ENCODE measurements at regions not wholly inside any gene's neighbourhood (a gene's known extent, or its start where the extent isn't known, plus 50 kb on each side); places are given as distances from the start of the nearest gene placed in this dataset.

GRCh38 chr2:234394450-234394849, 102.4 kb downstream of the ARL4C start (continued):
- TF ChIP-seq ZNF253 (CRISPR knock-in tag; IDR thresholded peaks at IDR 0.05; ENCODE audit: borderline replicate concordance), result no peak
- TF ChIP-seq SUZ12 (IDR thresholded peaks at IDR 0.05; ENCODE audit: low read depth, low read length), result no peak
- no peak for TF ChIP-seq MTERF4 (CRISPR knock-in tag; IDR thresholded peaks at IDR 0.05)
- no peak for TF ChIP-seq NBN (conservative IDR thresholded peaks at IDR 0.05)
- no peak for TF ChIP-seq ZNF256 (CRISPR knock-in tag; conservative IDR thresholded peaks at IDR 0.05)
- TF ChIP-seq ZNF75D (CRISPR knock-in tag; IDR thresholded peaks at IDR 0.05; ENCODE audit: borderline replicate concordance), result no peak

- no peak overlapping the region for H3K27ac ChIP-seq (ENCODE audit: extremely low read length, insufficient read depth, low read length)
Measured at GRCh38 chr2:234393354-234393753, 103.5 kb downstream of the ARL4C start.

More at GRCh38 chr2:234393354-234393753, 103.5 kb downstream of the ARL4C start:
- no peak overlapping the region for H3K4me2 ChIP-seq (ENCODE audit: low read depth, low read length)
- ChIA-PET CTCF (ENCODE audit: low intra/inter-chr PET ratio, low total read pairs) (no interaction called here), POLR2A (no interaction called here)
- no peak overlapping the region for H3K9ac ChIP-seq (ENCODE audit: insufficient read depth, low read depth, low read length)
- BruUV-seq (replicated peaks), result no TSS peak
- H3K4me3 ChIP-seq (replicated peaks in 1 of 3; ENCODE audit: insufficient read depth in 1 of 3, low read depth in 2 of 3, low read length in 3 of 3), result no peak overlapping the region
- no peaks in the 10 kb centered on the region for H3K4me1 ChIP-seq (ENCODE audit: insufficient read depth, low read length)
- DNase-seq (ENCODE audit: low spot score), result no peak
- WGBS (ENCODE audit: low lambda C conversion rate), result 8% methylated on average over 3 of the region's 3 CpGs
- no peaks in the 10 kb centered on the region for H4K20me1 ChIP-seq (ENCODE audit: insufficient read depth, low read length)
- H3K36me3 ChIP-seq (replicated peaks in 1 of 2; ENCODE audit: control insufficient read depth in 1 of 2, insufficient read depth in 2 of 2, low read length in 2 of 2), result no peaks in the 10 kb centered on the region
- intact Hi-C loops (cut with micrococcal nuclease; ENCODE audit: unreplicated experiment), result no loop called here
- ATAC-seq, result no peak
- H3K9me3 ChIP-seq (ENCODE audit: low read length), result no peaks in the 10 kb centered on the region
- H3K79me2 ChIP-seq (ENCODE audit: insufficient read depth, low read length), result no peaks in the 10 kb centered on the region
- in situ Hi-C loops (cut with HindIII; ENCODE audit: extremely low pct_ligation_motif_present, low pct_unique_long_range_greater_than_20kb), result no loop called here
- H2AFZ ChIP-seq (ENCODE audit: low read length), result no peak overlapping the region
- no peak for TF ChIP-seq ZNF468 (CRISPR knock-in tag; IDR thresholded peaks at IDR 0.05)
- no peak for TF ChIP-seq ZNF766 (CRISPR knock-in tag; IDR thresholded peaks at IDR 0.05; ENCODE audit: borderline replicate concordance)
- no peak for FAIRE-seq
- H3K27me3 ChIP-seq (ENCODE audit: control insufficient read depth in 1 of 2, insufficient read depth in 2 of 2, low read length in 2 of 2), result 0 out of 5 replicates have a peak, but pooled peaks cover 0 to 12% of the 10 kb centered on the region in 2 experiments

All from HepG2 (cell line).